ENCODE measurements at regions not wholly inside any gene's neighbourhood (a gene's known extent, or its start where the extent isn't known, plus 50 kb on each side); places are given as distances from the start of the nearest gene placed in this dataset.
"Not testable (repeated sequence)": the region's sequence is repeated elsewhere in the genome, so short reads cannot be mapped to it uniquely, and the experiment has no call there.

GRCh38 chrX:34826964-34827363, 115.6 kb upstream of the FAM47B start:
- ChIA-PET CTCF (no interaction called here), POLR2A (ENCODE audit: low non-redundant PET) (no interaction called here)
- no peak for DNase-seq (ENCODE audit: low spot score)
- no peak overlapping the region for H3K27ac ChIP-seq
- no peak for TF ChIP-seq CTCF (conservative IDR thresholded peaks at IDR 0.05; ENCODE audit: low read depth)

- no peak overlapping the region for H3K27ac ChIP-seq
- POLR2A ChIA-PET (ENCODE audit: low non-redundant PET): no interaction called here
- CTCF ChIA-PET: no interaction called here
- no peak for DNase-seq (ENCODE audit: low spot score)
- TF ChIP-seq CTCF (conservative IDR thresholded peaks at IDR 0.05; ENCODE audit: low read depth): no peak
These were observed 103.1 kb upstream of the FAM47B start for GRCh38 chrX:34839451-34839850.

GRCh38 chrX:34841205-34841604, 101.4 kb upstream of the FAM47B start:
- POLR2A ChIA-PET (ENCODE audit: low non-redundant PET); H3K27ac ChIP-seq; DNase-seq (ENCODE audit: low spot score); CTCF ChIA-PET: not testable (repeated sequence)

GRCh38 chrX:34848281-34848680, 94.3 kb upstream of the FAM47B start:
- POLR2A ChIA-PET (ENCODE audit: low non-redundant PET): no interaction called here
- CTCF ChIA-PET: no interaction called here
- no peak for DNase-seq (ENCODE audit: low spot score)
- no peak overlapping the region for H3K27ac ChIP-seq
- no peak for TF ChIP-seq CTCF (conservative IDR thresholded peaks at IDR 0.05; ENCODE audit: low read depth)

GRCh38 chrX:34849371-34849770, 93.2 kb upstream of the FAM47B start:
- no peak for DNase-seq (ENCODE audit: low spot score)
- POLR2A ChIA-PET (ENCODE audit: low non-redundant PET): no interaction called here
- no peak overlapping the region for H3K27ac ChIP-seq

GRCh38 chrX:34859191-34859590, 83.4 kb upstream of the FAM47B start:
- POLR2A ChIA-PET (ENCODE audit: low non-redundant PET): no interaction called here
- no peak for DNase-seq (ENCODE audit: low spot score)
- no peak overlapping the region for H3K27ac ChIP-seq
- CTCF ChIA-PET: no interaction called here
- TF ChIP-seq CTCF (conservative IDR thresholded peaks at IDR 0.05; ENCODE audit: low read depth): no peak

More at GRCh38 chrX:34849371-34849770, 93.2 kb upstream of the FAM47B start:
- TF ChIP-seq CTCF (conservative IDR thresholded peaks at IDR 0.05; ENCODE audit: low read depth): no peak
- CTCF ChIA-PET: no interaction called here

- POLR2A ChIA-PET (ENCODE audit: low non-redundant PET): no interaction called here
- no peak for DNase-seq (ENCODE audit: low spot score)
- CTCF ChIA-PET: no interaction called here
These were observed 78.7 kb upstream of the FAM47B start for GRCh38 chrX:34863906-34864305.

More at GRCh38 chrX:34863906-34864305, 78.7 kb upstream of the FAM47B start:
- H3K27ac ChIP-seq: no peak overlapping the region
- no peak for TF ChIP-seq CTCF (conservative IDR thresholded peaks at IDR 0.05; ENCODE audit: low read depth)
